AG04449 (cell line): ENCODE measurements at regions not wholly inside any gene's neighbourhood (a gene's known extent, or its start where the extent isn't known, plus 50 kb on each side); places are given as distances from the start of the nearest gene placed in this dataset.
A peak's percentile ranks its signal among the peaks of the same experiment; 100 is the strongest.
"Not testable (repeated sequence)": the region's sequence is repeated elsewhere in the genome, so short reads cannot be mapped to it uniquely, and the experiment has no call there.

Experiments used
- CTCF ChIA-PET: fragments of 350-600 bp; formaldehyde crosslinking; extraction: SDS; loops from one replicate; lab custom pipeline; 2021; ENCODE audit warnings: antibody characterized with exemption; lab: Yijun Ruan, JAX
- POLR2A ChIA-PET: fragments of 400-600, 350-600 bp; formaldehyde crosslinking; extraction: SDS; loops from one replicate; lab custom pipeline; 2020; ENCODE audit warnings: antibody characterized with exemption, inconsistent platforms; lab: Yijun Ruan, JAX
- DNase-seq: peaks from one replicate; pipeline ENCODE4 v3.0.0-alpha.2; 2010; ENCODE audit warnings: low read depth, low spot score
- H3K4me3 ChIP-seq: 2 replicates; pipeline ENCODE4 v1.5.1; 2011; ENCODE audit warnings: low read depth, mild to moderate bottlenecking, control low read depth, low read length
- CTCF ChIP-seq: IDR thresholded peaks from one replicate; pipeline ENCODE4 v1.5.1; 2011; ENCODE audit warnings: mild to moderate bottlenecking, moderate library complexity, low read length, control low read depth, inconsistent platforms; ENCODE audit not compliant: insufficient read depth; ENCODE audit errors: missing control alignments

GRCh38 chr9:135410831-135411473 is 68.6 kb upstream of the PPP1R26 start:
- no peak overlapping the region for H3K4me3 ChIP-seq
- POLR2A ChIA-PET: interaction anchor here (0.6 kb wide), 1 partner anchor 299 kb away, joined by 4 read pairs; no protein-coding TSS in a partner anchor
- no peak for DNase-seq
- CTCF ChIA-PET: interaction anchor here (1.1 to 9.6 kb wide), 5 partner anchors 7 to 962 kb away, joined by 3 to 112 read pairs (median 4); partner anchors contain the start of gene OLFM1
- TF ChIP-seq CTCF: no peak

- POLR2A ChIA-PET, H3K4me3 ChIP-seq, DNase-seq: not testable (repeated sequence)
- CTCF ChIA-PET: interaction anchor here (1.5 to 9.6 kb wide), 6 partner anchors 8 to 633 kb away, joined by 3 to 112 read pairs (median 8); partner anchors contain the start of gene OLFM1
Observed at GRCh38 chr9:135411605-135412004, 68.0 kb upstream of the PPP1R26 start.

GRCh38 chr9:135412315-135413085 is 67.1 kb upstream of the PPP1R26 start:
- POLR2A ChIA-PET, H3K4me3 ChIP-seq, DNase-seq: not testable (repeated sequence)
- peak; percentile 95 for TF ChIP-seq CTCF
- CTCF ChIA-PET: interaction anchor here (0.8 to 9.6 kb wide), 22 partner anchors 9 to 623 kb away, joined by 3 to 112 read pairs (median 4); partner anchors contain the start of gene OLFM1

- CTCF ChIA-PET: interaction anchor here (0.8 to 9.6 kb wide), 22 partner anchors 9 to 624 kb away, joined by 3 to 112 read pairs (median 4); partner anchors contain the start of gene OLFM1
- no peak overlapping the region for H3K4me3 ChIP-seq
- TF ChIP-seq CTCF: no peak
- POLR2A ChIA-PET: no interaction called here
- no peak for DNase-seq
Observed at GRCh38 chr9:135413086-135413375, 66.6 kb upstream of the PPP1R26 start.

GRCh38 chr9:135413461-135413860 is 66.1 kb upstream of the PPP1R26 start:
- CTCF ChIA-PET: interaction anchor here (0.8 to 9.6 kb wide), 13 partner anchors 8 to 333 kb away, joined by 3 to 112 read pairs (median 5); partner anchors contain the start of gene OLFM1
- H3K4me3 ChIP-seq: no peak overlapping the region
- no peak for TF ChIP-seq CTCF
- POLR2A ChIA-PET: no interaction called here
- DNase-seq: no peak

- no peak overlapping the region for H3K4me3 ChIP-seq
- no peak for DNase-seq
- CTCF ChIA-PET: interaction anchor here (0.6 to 9.6 kb wide), 5 partner anchors 9 to 965 kb away, joined by 3 to 112 read pairs (median 6); partner anchors contain the start of gene OLFM1
- POLR2A ChIA-PET: no interaction called here
- TF ChIP-seq CTCF: no peak
Observed at GRCh38 chr9:135414293-135414692, 65.3 kb upstream of the PPP1R26 start.
